Thoracic aorta (tissue), 2 donors: ENCODE measurements at regions not wholly inside any gene's neighbourhood (a gene's known extent, or its start where the extent isn't known, plus 50 kb on each side); places are given as distances from the start of the nearest gene placed in this dataset.

ENCODE experiments used
- ATAC-seq: fragments of 150-250 bp; one replicate; pipeline ENCODE4 v1.8.0; 2017; ENCODE audit warnings: low read depth; ENCODE audit not compliant: insufficient number of reproducible peaks, low FRiP score
- DNase-seq: peaks from one replicate; pipeline ENCODE4 v3.0.0-alpha.2; 2020; ENCODE audit warnings: low spot score
- H3K27ac ChIP-seq, 2 donors: fragments of 200-600 bp; sonication (generic); 1 replicate in 1 of 2; 2 replicates in 1 of 2; pipeline ENCODE4 v1.5.1; 2016; ENCODE audit warnings: mild to moderate bottlenecking in 2 of 2, moderate library complexity in 2 of 2
- H3K27me3 ChIP-seq: fragments of 200-600 bp; sonication (generic); replicated peaks from 2 replicates; pipeline ENCODE4 v1.6.0; 2016; ENCODE audit warnings: mild to moderate bottlenecking; ENCODE audit not compliant: insufficient read depth
- H3K36me3 ChIP-seq: fragments of 200-600 bp; sonication (generic); one replicate; pipeline ENCODE4 v1.5.1; 2016
- H3K4me1 ChIP-seq, 2 donors: fragments of 200-600 bp; sonication (generic); 1 replicate in 1 of 2; 2 replicates in 1 of 2; pipeline versions ENCODE4 v1.5.1 to v1.6.0; 2016; ENCODE audit warnings: low read depth in 2 of 2, mild to moderate bottlenecking in 1 of 2; ENCODE audit not compliant: control insufficient read depth in 1 of 2
- H3K4me3 ChIP-seq: fragments of 200-600 bp; sonication (generic); 2 replicates; pipeline ENCODE4 v1.5.1; 2016; ENCODE audit warnings: mild to moderate bottlenecking
- H3K9me3 ChIP-seq: fragments of 200-600 bp; sonication (generic); 2 replicates; pipeline ENCODE4 v1.5.1; 2016
- CTCF ChIP-seq: fragments of 200-600 bp; sonication (generic); IDR thresholded peaks from one replicate; pipeline ENCODE4 v1.5.1; 2019; ENCODE audit warnings: antibody characterized with exemption

DNA sequence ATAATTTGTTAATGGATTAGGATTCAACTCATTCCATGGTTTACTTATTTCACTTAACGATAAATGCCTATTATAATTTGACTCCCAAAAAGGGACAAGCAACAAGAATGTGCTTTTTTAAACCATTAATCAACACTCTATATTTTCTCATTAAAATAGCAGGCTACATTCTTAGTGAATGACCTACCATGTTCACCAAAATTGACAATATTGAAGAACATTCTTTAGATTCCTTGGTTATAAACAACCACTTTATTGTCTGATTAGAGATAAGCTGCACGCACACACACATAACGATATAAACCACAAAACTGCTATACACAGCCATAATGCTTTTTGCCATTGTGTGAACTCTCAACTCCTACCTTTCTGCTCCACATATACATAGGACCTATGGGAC, 75.4 kb upstream of the LRRC7 start:
- H3K4me3 ChIP-seq = no peak overlapping the region
- H3K27me3 ChIP-seq = no peaks in the 10 kb centered on the region
- no peaks in the 10 kb centered on the region for H3K9me3 ChIP-seq
- no peak for TF ChIP-seq CTCF
- ATAC-seq (no peak), DNase-seq (no peak)
- H3K36me3 ChIP-seq = no peaks in the 10 kb centered on the region
- H3K27ac ChIP-seq = no peak overlapping the region
- H3K4me1 ChIP-seq = no peaks in the 10 kb centered on the region

DNA sequence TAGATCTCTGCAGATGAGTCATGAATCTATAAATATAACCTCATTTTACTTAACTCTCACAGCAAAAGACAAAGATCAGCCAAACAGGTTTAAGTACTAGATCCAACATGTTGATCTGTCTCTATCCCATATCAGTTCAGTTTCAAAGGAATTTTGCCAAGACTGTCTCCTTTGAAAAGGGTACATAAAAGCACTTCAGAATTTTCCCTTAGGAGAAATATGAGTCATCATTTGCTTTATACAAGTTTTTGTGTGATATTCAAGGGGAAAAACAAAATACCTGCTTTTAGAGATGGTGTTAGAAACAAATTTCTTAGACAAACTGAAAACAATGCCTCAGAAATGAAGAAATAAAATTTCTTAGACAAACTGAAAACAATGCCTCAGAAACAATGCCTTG, 73.5 kb upstream of the LRRC7 start:
- no peak for TF ChIP-seq CTCF
- Histone ChIP-seq H3K27me3 (no peaks in the 10 kb centered on the region), H3K9me3 (no peaks in the 10 kb centered on the region), H3K4me3 (no peak overlapping the region), H3K27ac (no peak overlapping the region), H3K4me1 (no peaks in the 10 kb centered on the region), H3K36me3 (no peaks in the 10 kb centered on the region)
- no peak for ATAC-seq
- DNase-seq = no peak

DNA sequence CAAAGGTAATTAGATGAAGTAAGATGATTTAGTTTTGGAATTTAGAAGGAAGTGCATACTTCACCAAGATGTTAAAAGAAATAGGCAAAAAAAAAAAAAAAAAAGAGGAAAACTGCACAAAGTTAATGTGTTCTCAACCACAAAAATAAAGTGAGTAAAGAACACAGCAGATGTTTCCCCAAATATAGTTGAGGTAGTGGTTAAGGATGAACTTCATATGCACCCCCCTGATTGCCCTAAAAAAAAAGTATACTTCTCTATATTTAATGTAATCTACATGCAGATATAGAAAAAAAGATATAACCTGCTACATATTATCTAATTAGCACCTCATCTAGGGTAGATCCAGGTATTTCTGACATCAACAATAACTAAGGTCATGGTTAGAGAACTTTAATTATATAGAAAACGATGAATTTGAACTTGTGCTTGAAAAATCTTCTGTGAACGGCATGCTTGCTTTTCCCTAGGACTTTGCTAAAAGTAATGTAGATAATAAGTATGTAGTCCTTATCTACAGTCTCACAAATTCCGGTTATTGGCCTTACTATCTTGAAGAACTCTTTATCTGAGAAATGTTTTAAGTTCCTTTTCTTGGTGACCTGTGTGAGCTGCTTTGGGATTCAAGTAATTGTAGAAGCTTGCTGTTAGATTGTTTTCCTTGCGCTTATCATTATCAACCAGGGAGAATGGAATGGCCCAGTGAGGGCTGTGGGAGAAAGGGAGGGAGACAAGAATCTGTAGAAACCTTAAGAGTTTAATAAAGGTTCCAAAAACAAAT, 70.1 kb upstream of the LRRC7 start:
- no peaks in the 10 kb centered on the region for H3K27me3 ChIP-seq
- H3K9me3 ChIP-seq = no peaks in the 10 kb centered on the region
- DNase-seq (no peak), ATAC-seq (no peak)
- no peak for TF ChIP-seq CTCF
- H3K4me1 ChIP-seq = no peaks in the 10 kb centered on the region
- no peaks in the 10 kb centered on the region for H3K36me3 ChIP-seq
- H3K4me3 ChIP-seq = no peak overlapping the region
- no peak overlapping the region for H3K27ac ChIP-seq

DNA sequence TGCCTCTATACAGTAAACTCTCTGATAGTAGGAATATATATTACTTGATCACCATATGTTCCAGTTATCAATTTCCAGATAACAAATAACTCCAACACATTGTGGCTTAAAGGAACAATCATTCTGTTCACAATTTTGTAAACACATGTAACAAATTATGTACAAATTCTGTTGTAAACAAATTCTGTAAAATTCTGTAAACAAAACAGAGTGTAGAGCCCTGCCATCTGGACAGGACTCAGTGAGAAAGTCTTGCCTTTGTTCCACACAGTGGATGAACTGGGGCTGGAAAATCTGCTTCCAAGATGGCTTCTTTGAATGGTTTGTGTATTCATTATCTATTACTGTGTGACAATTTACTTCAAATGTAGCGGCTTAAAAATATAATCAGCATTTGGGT, 69.0 kb upstream of the LRRC7 start:
- H3K27ac ChIP-seq = no peak overlapping the region
- no peaks in the 10 kb centered on the region for H3K36me3 ChIP-seq
- TF ChIP-seq CTCF = no peak
- H3K9me3 ChIP-seq = no peaks in the 10 kb centered on the region
- H3K27me3 ChIP-seq = no peaks in the 10 kb centered on the region
- no peak for ATAC-seq
- no peak for DNase-seq
- no peak overlapping the region for H3K4me3 ChIP-seq
- no peaks in the 10 kb centered on the region for H3K4me1 ChIP-seq

GRCh38 chr1:69499203-69499803, 68.4 kb upstream of the LRRC7 start:
- H3K9me3 ChIP-seq = no peaks in the 10 kb centered on the region
- no peaks in the 10 kb centered on the region for H3K4me1 ChIP-seq
- ATAC-seq = no peak
- no peak for DNase-seq
- H3K27me3 ChIP-seq = no peaks in the 10 kb centered on the region
- TF ChIP-seq CTCF = no peak
- no peak overlapping the region for H3K27ac ChIP-seq
- no peak overlapping the region for H3K4me3 ChIP-seq
- no peaks in the 10 kb centered on the region for H3K36me3 ChIP-seq
